8988T (cell line): ENCODE measurements at regions not wholly inside any gene's neighbourhood (a gene's known extent, or its start where the extent isn't known, plus 50 kb on each side); places are given as distances from the start of the nearest gene placed in this dataset.

Experiments used
- DNase-seq: peaks from one replicate; pipeline ENCODE4 v3.0.0; 2011

GRCh38 chr7:142352543-142352942, 94.7 kb upstream of the PRSS58 start:
- no peak for DNase-seq

- no peak for DNase-seq
Observed at GRCh38 chr7:142351145-142351544, 93.3 kb upstream of the PRSS58 start.

GRCh38 chr7:142349670-142350405, 92.0 kb upstream of the PRSS58 start:
- DNase-seq: no peak

GRCh38 chr7:142348921-142349405, 91.1 kb upstream of the PRSS58 start:
- no peak for DNase-seq

- DNase-seq: no peak
Observed at GRCh38 chr7:142348100-142348499, 90.2 kb upstream of the PRSS58 start.

GRCh38 chr7:142347091-142347490, 89.2 kb upstream of the PRSS58 start:
- no peak for DNase-seq

- DNase-seq: no peak
Observed at GRCh38 chr7:142345811-142346210, 88.0 kb upstream of the PRSS58 start.

GRCh38 chr7:142338633-142339501, 81.0 kb upstream of the PRSS58 start:
- no peak for DNase-seq

- DNase-seq: no peak
Observed at GRCh38 chr7:142337054-142338001, 79.5 kb upstream of the PRSS58 start.

- DNase-seq: no peak
Observed at GRCh38 chr7:142334806-142335205, 76.9 kb upstream of the PRSS58 start.

GRCh38 chr7:142334236-142334635, 76.4 kb upstream of the PRSS58 start:
- no peak for DNase-seq

GRCh38 chr7:142332421-142332820, 74.6 kb upstream of the PRSS58 start:
- DNase-seq: no peak

- DNase-seq: no peak
Observed at GRCh38 chr7:142331941-142332340, 74.1 kb upstream of the PRSS58 start.

GRCh38 chr7:142329062-142329790, 71.4 kb upstream of the PRSS58 start:
- no peak for DNase-seq

GRCh38 chr7:142328551-142328950, 70.7 kb upstream of the PRSS58 start:
- no peak for DNase-seq

GRCh38 chr7:142327628-142328405, 70.0 kb upstream of the PRSS58 start:
- DNase-seq: no peak

GRCh38 chr7:142323706-142324105, 65.8 kb upstream of the PRSS58 start:
- DNase-seq: peak; percentile 30

GRCh38 chr7:142321391-142321790, 63.5 kb upstream of the PRSS58 start:
- no peak for DNase-seq

GRCh38 chr7:142320883-142321282, 63.0 kb upstream of the PRSS58 start:
- no peak for DNase-seq

- DNase-seq: no peak
Observed at GRCh38 chr7:142319970-142320369, 62.1 kb upstream of the PRSS58 start.

- DNase-seq: no peak
Observed at GRCh38 chr7:142314281-142314680, 56.4 kb upstream of the PRSS58 start.
